GM12878 (cell line): ENCODE measurements at regions not wholly inside any gene's neighbourhood (a gene's known extent, or its start where the extent isn't known, plus 50 kb on each side); places are given as distances from the start of the nearest gene placed in this dataset.

ENCODE experiments used
- GATAD2B ChIP-seq: fragments of 450-650 bp; conservative IDR thresholded peaks from 2 replicates; pipeline ENCODE4 v1.6.1; 2017; ENCODE audit warnings: low read depth, mild to moderate bottlenecking, moderate library complexity
- NFIC ChIP-seq: IDR thresholded peaks from 2 replicates; pipeline ENCODE4 v1.6.1; 2012; ENCODE audit warnings: low read depth, mild to moderate bottlenecking, inconsistent platforms, low read length, moderate library complexity
- NFYA ChIP-seq: IDR thresholded peaks from 2 replicates; pipeline ENCODE4 v1.6.1; 2011; ENCODE audit warnings: low read depth, mild to moderate bottlenecking, low read length, improper control_type of control experiment, borderline replicate concordance
- SMARCA5 ChIP-seq: fragments of 450-650 bp; IDR thresholded peaks from 2 replicates; pipeline ENCODE4 v1.6.1; 2017; ENCODE audit warnings: mild to moderate bottlenecking
- STAT3 ChIP-seq: IDR thresholded peaks from 2 replicates; pipeline ENCODE4 v1.6.1; 2011; ENCODE audit warnings: low read depth, low read length, improper control_type of control experiment
- ZNF687 ChIP-seq: fragments of 450-650 bp; IDR thresholded peaks from 2 replicates; pipeline ENCODE4 v1.6.1; 2017; ENCODE audit warnings: mild to moderate bottlenecking, moderate library complexity
- TF ChIP-seq, protein P1 (sequence below): fragments of 450-650 bp; formaldehyde crosslinking; IDR thresholded peaks from 2 replicates; pipeline ENCODE4 v1.4.0; 2022; ENCODE audit warnings: mild to moderate bottlenecking, moderate library complexity
- TF ChIP-seq, protein P2 (sequence below): fragments of 450-650 bp; IDR thresholded peaks from 2 replicates; pipeline ENCODE4 v1.6.1; 2014; ENCODE audit warnings: mild to moderate bottlenecking

DNA sequence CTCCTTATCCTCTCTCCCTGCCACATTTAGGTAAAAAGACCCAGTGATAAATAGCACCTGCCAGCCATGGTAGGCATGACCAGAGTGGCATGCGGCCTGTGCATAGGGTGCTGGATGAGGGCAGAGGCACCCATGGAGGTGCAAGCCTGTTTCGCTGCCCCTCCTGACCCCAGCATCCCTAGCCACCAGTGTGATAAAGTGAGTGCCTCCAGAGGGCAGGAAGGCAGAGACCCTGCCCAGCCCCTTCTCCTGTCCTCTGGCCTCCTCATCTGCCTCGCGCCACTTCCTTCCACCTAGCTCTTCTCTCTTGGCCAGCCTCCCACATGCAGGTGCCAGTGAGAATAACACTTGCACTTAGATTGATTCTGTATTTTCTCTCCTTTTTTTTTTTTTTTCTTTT is 108.3 kb upstream of the FUT8 start (continued):
- TF ChIP-seq STAT3 = no peak
- TF ChIP-seq ZNF687 = 0 out of 2 replicates have a peak, but pooled peaks have one; percentile 55
- TF ChIP-seq NFYA = no peak
- TF ChIP-seq, protein P1, sequence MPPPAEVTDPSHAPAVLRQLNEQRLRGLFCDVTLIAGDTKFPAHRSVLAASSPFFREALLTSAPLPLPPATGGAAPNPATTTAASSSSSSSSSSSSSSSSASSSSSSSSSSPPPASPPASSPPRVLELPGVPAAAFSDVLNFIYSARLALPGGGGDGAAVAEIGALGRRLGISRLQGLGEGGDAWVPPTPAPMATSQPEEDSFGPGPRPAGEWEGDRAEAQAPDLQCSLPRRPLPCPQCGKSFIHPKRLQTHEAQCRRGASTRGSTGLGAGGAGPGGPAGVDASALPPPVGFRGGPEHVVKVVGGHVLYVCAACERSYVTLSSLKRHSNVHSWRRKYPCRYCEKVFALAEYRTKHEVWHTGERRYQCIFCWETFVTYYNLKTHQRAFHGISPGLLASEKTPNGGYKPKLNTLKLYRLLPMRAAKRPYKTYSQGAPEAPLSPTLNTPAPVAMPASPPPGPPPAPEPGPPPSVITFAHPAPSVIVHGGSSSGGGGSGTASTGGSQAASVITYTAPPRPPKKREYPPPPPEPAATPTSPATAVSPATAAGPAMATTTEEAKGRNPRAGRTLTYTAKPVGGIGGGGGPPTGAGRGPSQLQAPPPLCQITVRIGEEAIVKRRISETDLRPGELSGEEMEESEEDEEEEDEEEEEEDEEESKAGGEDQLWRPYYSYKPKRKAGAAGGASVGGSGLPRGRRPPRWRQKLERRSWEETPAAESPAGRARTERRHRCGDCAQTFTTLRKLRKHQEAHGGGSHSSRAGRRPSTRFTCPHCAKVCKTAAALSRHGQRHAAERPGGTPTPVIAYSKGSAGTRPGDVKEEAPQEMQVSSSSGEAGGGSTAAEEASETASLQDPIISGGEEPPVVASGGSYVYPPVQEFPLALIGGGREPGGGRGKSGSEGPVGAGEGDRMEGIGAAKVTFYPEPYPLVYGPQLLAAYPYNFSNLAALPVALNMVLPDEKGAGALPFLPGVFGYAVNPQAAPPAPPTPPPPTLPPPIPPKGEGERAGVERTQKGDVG (CRISPR knock-in tag) = peak; percentile 21; the same call in 1 of the 2 replicates
- TF ChIP-seq SMARCA5 = 0 out of 2 replicates have a peak, but pooled peaks have one; percentile 5
- TF ChIP-seq NFIC = no peak
- TF ChIP-seq, protein P2, sequence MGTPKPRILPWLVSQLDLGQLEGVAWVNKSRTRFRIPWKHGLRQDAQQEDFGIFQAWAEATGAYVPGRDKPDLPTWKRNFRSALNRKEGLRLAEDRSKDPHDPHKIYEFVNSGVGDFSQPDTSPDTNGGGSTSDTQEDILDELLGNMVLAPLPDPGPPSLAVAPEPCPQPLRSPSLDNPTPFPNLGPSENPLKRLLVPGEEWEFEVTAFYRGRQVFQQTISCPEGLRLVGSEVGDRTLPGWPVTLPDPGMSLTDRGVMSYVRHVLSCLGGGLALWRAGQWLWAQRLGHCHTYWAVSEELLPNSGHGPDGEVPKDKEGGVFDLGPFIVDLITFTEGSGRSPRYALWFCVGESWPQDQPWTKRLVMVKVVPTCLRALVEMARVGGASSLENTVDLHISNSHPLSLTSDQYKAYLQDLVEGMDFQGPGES = no peak
- TF ChIP-seq GATAD2B = peak; percentile 54; the same call in 1 of the 2 replicates
